ENCODE measurements at regions not wholly inside any gene's neighbourhood (a gene's known extent, or its start where the extent isn't known, plus 50 kb on each side); places are given as distances from the start of the nearest gene placed in this dataset.

- peak in 1 of 6 donors; percentile 35 for DNase-seq (ENCODE audit: low read depth in 4 of 6, low spot score in 6 of 6)
- WGBS (ENCODE audit: insufficient coverage), result no CpG with 5 or more reads among the region's 3 CpGs
- Histone ChIP-seq H3K27ac (ENCODE audit: low read depth, low read length) (no peak overlapping the region), H3K36me3 (ENCODE audit: control insufficient read depth, insufficient read depth, low read length) (no peaks in the 10 kb centered on the region), H3K4me1 (ENCODE audit: control insufficient read depth, insufficient read depth, low read length) (no peaks in the 10 kb centered on the region), H3K9me3 (ENCODE audit: control insufficient read depth, insufficient read depth, low read length) (no peaks in the 10 kb centered on the region), H3K27me3 (ENCODE audit: control insufficient read depth, insufficient read depth, low read length) (no peaks in the 10 kb centered on the region), H3K4me3 (ENCODE audit: low read depth, low read length) (no peak overlapping the region)
Observed at GRCh38 chr3:59131016-59131766, 81.4 kb upstream of the CFAP20DC start.

- 17% methylated on average over 1 of the region's 3 CpGs for WGBS (ENCODE audit: insufficient coverage)
- Histone ChIP-seq H3K9me3 (ENCODE audit: control insufficient read depth, insufficient read depth, low read length) (no peaks in the 10 kb centered on the region), H3K27me3 (ENCODE audit: control insufficient read depth, insufficient read depth, low read length) (no peaks in the 10 kb centered on the region), H3K27ac (ENCODE audit: low read depth, low read length) (no peak overlapping the region), H3K36me3 (ENCODE audit: control insufficient read depth, insufficient read depth, low read length) (no peaks in the 10 kb centered on the region), H3K4me1 (ENCODE audit: control insufficient read depth, insufficient read depth, low read length) (no peaks in the 10 kb centered on the region), H3K4me3 (ENCODE audit: low read depth, low read length) (no peak overlapping the region)
- no peak for DNase-seq (ENCODE audit: low read depth in 4 of 6, low spot score in 6 of 6)
Observed at GRCh38 chr3:59128685-59129084, 78.9 kb upstream of the CFAP20DC start.

- peak in 1 of 6 donors; percentile 29 for DNase-seq (ENCODE audit: low read depth in 4 of 6, low spot score in 6 of 6)
- Histone ChIP-seq H3K9me3 (ENCODE audit: control insufficient read depth, insufficient read depth, low read length) (no peaks in the 10 kb centered on the region), H3K4me1 (ENCODE audit: control insufficient read depth, insufficient read depth, low read length) (no peaks in the 10 kb centered on the region), H3K4me3 (ENCODE audit: low read depth, low read length) (no peak overlapping the region), H3K27me3 (ENCODE audit: control insufficient read depth, insufficient read depth, low read length) (no peaks in the 10 kb centered on the region), H3K36me3 (ENCODE audit: control insufficient read depth, insufficient read depth, low read length) (no peaks in the 10 kb centered on the region), H3K27ac (ENCODE audit: low read depth, low read length) (no peak overlapping the region)
Observed at GRCh38 chr3:59127071-59127470, 77.2 kb upstream of the CFAP20DC start.

GRCh38 chr3:59126446-59126845, 76.6 kb upstream of the CFAP20DC start:
- no peak for DNase-seq (ENCODE audit: low read depth in 4 of 6, low spot score in 6 of 6)
- Histone ChIP-seq H3K4me1 (ENCODE audit: control insufficient read depth, insufficient read depth, low read length) (no peaks in the 10 kb centered on the region), H3K4me3 (ENCODE audit: low read depth, low read length) (no peak overlapping the region), H3K27me3 (ENCODE audit: control insufficient read depth, insufficient read depth, low read length) (no peaks in the 10 kb centered on the region), H3K36me3 (ENCODE audit: control insufficient read depth, insufficient read depth, low read length) (no peaks in the 10 kb centered on the region), H3K27ac (ENCODE audit: low read depth, low read length) (no peak overlapping the region), H3K9me3 (ENCODE audit: control insufficient read depth, insufficient read depth, low read length) (no peaks in the 10 kb centered on the region)
- 100% methylated on average over 4 of the region's 5 CpGs for WGBS (ENCODE audit: insufficient coverage)

DNA sequence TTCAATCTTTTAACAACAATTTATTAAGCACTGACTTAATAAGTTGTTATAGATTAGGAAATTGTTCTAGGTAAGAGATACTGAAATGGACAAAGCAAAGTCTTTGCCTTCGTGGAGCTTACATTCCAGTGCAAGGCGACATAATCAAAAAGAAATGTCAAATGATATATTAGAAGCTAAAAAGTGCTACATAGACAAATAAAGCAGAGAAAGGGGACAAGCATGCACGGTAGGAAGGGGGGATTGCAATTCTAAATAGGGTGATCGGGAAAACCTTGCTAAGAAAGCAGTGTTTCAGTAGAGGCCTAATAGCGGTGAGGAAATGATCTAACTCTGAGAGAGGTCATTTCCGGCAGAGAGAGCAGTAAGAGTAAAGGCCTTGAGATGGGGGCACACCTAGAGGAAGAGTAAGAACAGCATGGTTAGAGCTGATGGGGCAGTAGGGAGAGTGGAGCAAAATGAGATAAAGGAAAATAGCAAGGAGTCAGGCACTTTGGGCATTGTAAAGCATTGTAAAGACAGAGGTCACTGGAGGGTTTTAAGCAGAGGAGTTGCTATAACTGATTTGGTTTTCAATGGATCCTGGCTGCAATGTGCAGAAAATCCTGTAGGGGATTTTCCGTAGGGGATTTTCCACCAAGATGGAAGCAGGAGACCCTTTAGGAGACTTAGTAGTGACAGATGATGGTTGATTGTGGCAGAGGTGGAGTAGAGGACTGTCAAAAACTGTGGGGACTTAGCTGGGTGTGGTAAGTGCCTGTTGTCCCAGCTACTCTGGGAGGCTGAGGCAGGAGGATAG, 71.7 kb upstream of the CFAP20DC start:
- Histone ChIP-seq H3K9me3 (ENCODE audit: control insufficient read depth, insufficient read depth, low read length) (no peaks in the 10 kb centered on the region), H3K4me1 (ENCODE audit: control insufficient read depth, insufficient read depth, low read length) (no peaks in the 10 kb centered on the region), H3K27ac (ENCODE audit: low read depth, low read length) (no peak overlapping the region), H3K36me3 (ENCODE audit: control insufficient read depth, insufficient read depth, low read length) (no peaks in the 10 kb centered on the region), H3K4me3 (ENCODE audit: low read depth, low read length) (no peak overlapping the region), H3K27me3 (ENCODE audit: control insufficient read depth, insufficient read depth, low read length) (no peaks in the 10 kb centered on the region)
- 91% methylated on average over 5 of the region's 7 CpGs for WGBS (ENCODE audit: insufficient coverage)
- DNase-seq (ENCODE audit: low read depth in 4 of 6, low spot score in 6 of 6), result no peak

- H3K4me3 ChIP-seq (ENCODE audit: low read depth, low read length), result no peak overlapping the region
- 100% methylated on average over 1 of the region's 3 CpGs for WGBS (ENCODE audit: insufficient coverage)
- H3K27me3 ChIP-seq (ENCODE audit: control insufficient read depth, insufficient read depth, low read length), result no peaks in the 10 kb centered on the region
- H3K9me3 ChIP-seq (ENCODE audit: control insufficient read depth, insufficient read depth, low read length), result no peaks in the 10 kb centered on the region
- no peaks in the 10 kb centered on the region for H3K36me3 ChIP-seq (ENCODE audit: control insufficient read depth, insufficient read depth, low read length)
- no peak for DNase-seq (ENCODE audit: low read depth in 4 of 6, low spot score in 6 of 6)
- no peak overlapping the region for H3K27ac ChIP-seq (ENCODE audit: low read depth, low read length)
- H3K4me1 ChIP-seq (ENCODE audit: control insufficient read depth, insufficient read depth, low read length), result no peaks in the 10 kb centered on the region
Observed at GRCh38 chr3:59118928-59119327, 69.1 kb upstream of the CFAP20DC start.

GRCh38 chr3:59117396-59117795, 67.6 kb upstream of the CFAP20DC start:
- H3K4me3 ChIP-seq (ENCODE audit: low read depth, low read length), result no peak overlapping the region
- no peak overlapping the region for H3K27ac ChIP-seq (ENCODE audit: low read depth, low read length)
- H3K4me1 ChIP-seq (ENCODE audit: control insufficient read depth, insufficient read depth, low read length), result no peaks in the 10 kb centered on the region
- no peak for DNase-seq (ENCODE audit: low read depth in 4 of 6, low spot score in 6 of 6)
- no peaks in the 10 kb centered on the region for H3K36me3 ChIP-seq (ENCODE audit: control insufficient read depth, insufficient read depth, low read length)
- H3K27me3 ChIP-seq (ENCODE audit: control insufficient read depth, insufficient read depth, low read length), result no peaks in the 10 kb centered on the region
- 90% methylated on average over 2 of the region's 3 CpGs for WGBS (ENCODE audit: insufficient coverage)
- no peaks in the 10 kb centered on the region for H3K9me3 ChIP-seq (ENCODE audit: control insufficient read depth, insufficient read depth, low read length)

DNA sequence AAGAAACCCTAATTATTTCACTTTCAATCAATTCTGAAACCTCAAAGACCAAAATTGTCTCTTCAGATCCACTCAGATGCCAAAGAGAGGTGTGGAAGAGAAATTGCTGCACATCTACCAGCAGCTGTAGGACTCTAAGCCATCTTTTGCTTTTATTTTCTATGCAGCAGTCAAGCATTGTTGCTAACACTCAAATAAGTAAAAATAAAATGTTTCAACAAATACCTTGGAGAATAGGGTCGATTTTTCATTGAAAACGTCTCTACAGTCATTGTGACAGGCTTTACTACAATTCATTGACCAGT, 66.4 kb upstream of the CFAP20DC start:
- Histone ChIP-seq H3K4me1 (ENCODE audit: control insufficient read depth, insufficient read depth, low read length) (no peaks in the 10 kb centered on the region), H3K27ac (ENCODE audit: low read depth, low read length) (no peak overlapping the region), H3K9me3 (ENCODE audit: control insufficient read depth, insufficient read depth, low read length) (no peaks in the 10 kb centered on the region), H3K27me3 (ENCODE audit: control insufficient read depth, insufficient read depth, low read length) (no peaks in the 10 kb centered on the region), H3K36me3 (ENCODE audit: control insufficient read depth, insufficient read depth, low read length) (no peaks in the 10 kb centered on the region), H3K4me3 (ENCODE audit: low read depth, low read length) (no peak overlapping the region)
- WGBS (ENCODE audit: insufficient coverage), result no CpG with 5 or more reads among the region's 2 CpGs
- DNase-seq (ENCODE audit: low read depth in 4 of 6, low spot score in 6 of 6), result no peak

DNA sequence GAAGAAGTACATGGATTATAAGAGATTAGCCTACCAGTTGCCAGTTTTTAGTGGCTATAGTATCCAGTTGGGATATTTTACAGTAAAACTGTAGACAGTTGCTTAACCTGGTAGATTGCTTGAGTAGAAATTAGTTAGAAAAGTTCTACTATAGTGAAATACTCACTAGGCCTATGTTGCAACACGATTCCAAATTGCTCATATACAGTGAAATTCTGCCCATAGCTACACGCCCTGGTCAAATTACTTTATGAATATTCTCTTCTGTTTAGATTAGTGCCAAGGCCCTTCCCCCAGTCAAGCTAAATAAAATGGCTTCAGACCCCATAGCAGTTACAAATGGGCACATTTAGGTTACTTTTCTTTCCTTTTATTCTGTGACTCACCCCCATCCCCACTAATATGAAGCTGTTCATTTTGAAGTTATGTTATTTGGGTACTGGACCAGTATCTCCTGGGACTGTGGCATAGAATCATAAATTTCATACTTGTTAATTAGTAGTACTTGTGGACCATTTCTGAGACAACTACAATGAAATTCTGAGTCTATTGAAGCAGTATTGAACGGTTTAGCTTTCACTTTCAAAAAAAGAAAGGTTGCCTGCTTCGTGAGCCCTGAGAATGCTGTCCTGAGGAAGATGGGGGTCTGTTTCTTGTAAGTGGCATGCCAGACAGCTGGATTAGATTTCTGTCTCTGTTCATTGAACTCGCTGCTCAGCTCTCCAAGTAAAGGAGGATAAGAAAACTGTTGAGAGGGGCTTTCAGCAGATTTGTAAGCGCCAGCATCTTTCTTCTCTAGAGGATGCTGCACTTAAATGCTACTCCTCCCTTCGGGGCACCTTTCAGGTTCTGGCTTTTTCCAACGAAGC, 65.8 kb upstream of the CFAP20DC start:
- no peak overlapping the region for H3K4me3 ChIP-seq (ENCODE audit: low read depth, low read length)
- no peaks in the 10 kb centered on the region for H3K4me1 ChIP-seq (ENCODE audit: control insufficient read depth, insufficient read depth, low read length)
- H3K27ac ChIP-seq (ENCODE audit: low read depth, low read length), result no peak overlapping the region
- H3K9me3 ChIP-seq (ENCODE audit: control insufficient read depth, insufficient read depth, low read length), result no peaks in the 10 kb centered on the region
- H3K27me3 ChIP-seq (ENCODE audit: control insufficient read depth, insufficient read depth, low read length), result no peaks in the 10 kb centered on the region
- WGBS (ENCODE audit: insufficient coverage), result 55% methylated on average over 3 of the region's 8 CpGs
- DNase-seq (ENCODE audit: low read depth in 4 of 6, low spot score in 6 of 6), result peak in 1 of 6 donors; percentile 10
- H3K36me3 ChIP-seq (ENCODE audit: control insufficient read depth, insufficient read depth, low read length), result no peaks in the 10 kb centered on the region

All from spinal cord (tissue), 9 donors.